ENCODE measurements at regions not wholly inside any gene's neighbourhood (a gene's known extent, or its start where the extent isn't known, plus 50 kb on each side); places are given as distances from the start of the nearest gene placed in this dataset.

DNA sequence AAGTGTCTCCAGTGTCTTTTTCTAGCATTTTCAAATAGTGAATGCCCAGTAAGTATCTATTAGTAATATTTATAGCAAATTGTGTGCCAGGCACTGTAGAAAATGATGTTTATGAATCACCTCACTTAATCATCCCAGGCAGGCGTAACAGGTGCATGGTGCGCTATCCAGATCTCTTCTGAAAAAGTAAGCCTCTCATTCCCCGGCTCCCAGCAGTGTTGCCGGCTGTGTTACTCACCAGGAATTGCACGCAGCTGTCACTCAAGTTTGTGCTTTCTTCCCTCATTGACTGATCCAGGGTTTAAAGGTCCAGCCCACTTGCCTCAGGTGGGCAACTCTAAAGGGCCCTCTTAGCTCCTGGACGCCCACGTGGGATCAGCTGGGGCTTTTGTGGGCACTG, 173.8 kb upstream of the RASSF8 start:
- no peak for DNase-seq (ENCODE audit: low read depth)
- TF ChIP-seq, protein P1, sequence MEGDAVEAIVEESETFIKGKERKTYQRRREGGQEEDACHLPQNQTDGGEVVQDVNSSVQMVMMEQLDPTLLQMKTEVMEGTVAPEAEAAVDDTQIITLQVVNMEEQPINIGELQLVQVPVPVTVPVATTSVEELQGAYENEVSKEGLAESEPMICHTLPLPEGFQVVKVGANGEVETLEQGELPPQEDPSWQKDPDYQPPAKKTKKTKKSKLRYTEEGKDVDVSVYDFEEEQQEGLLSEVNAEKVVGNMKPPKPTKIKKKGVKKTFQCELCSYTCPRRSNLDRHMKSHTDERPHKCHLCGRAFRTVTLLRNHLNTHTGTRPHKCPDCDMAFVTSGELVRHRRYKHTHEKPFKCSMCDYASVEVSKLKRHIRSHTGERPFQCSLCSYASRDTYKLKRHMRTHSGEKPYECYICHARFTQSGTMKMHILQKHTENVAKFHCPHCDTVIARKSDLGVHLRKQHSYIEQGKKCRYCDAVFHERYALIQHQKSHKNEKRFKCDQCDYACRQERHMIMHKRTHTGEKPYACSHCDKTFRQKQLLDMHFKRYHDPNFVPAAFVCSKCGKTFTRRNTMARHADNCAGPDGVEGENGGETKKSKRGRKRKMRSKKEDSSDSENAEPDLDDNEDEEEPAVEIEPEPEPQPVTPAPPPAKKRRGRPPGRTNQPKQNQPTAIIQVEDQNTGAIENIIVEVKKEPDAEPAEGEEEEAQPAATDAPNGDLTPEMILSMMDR (IDR thresholded peaks at IDR 0.05; ENCODE audit: low read length, missing control alignments) = no peak
- H3K4me3 ChIP-seq (replicated peaks; ENCODE audit: low read depth, low read length) = no peak overlapping the region

DNA sequence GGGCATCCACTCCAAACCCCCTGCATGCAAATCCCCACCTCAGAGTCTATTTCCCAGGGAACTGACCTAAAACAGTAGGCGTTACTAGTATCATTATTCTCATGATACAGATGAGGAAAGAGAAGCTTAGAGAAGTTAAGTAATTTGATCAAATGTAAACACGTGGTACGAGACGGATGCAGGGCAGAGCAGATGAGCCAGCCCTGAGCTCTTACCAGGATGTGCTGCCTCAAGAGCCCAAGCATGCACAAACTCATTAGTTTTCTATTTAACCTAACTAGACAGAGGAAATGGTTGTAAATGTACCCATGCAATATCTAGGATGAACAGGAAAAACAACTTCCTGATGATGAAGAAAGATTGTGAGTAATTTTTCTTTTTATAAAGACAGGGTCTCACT, 173.3 kb upstream of the RASSF8 start:
- TF ChIP-seq, protein P1 (IDR thresholded peaks at IDR 0.05; ENCODE audit: low read length, missing control alignments) = no peak
- H3K4me3 ChIP-seq (replicated peaks; ENCODE audit: low read depth, low read length) = no peak overlapping the region
- DNase-seq (ENCODE audit: low read depth) = no peak

DNA sequence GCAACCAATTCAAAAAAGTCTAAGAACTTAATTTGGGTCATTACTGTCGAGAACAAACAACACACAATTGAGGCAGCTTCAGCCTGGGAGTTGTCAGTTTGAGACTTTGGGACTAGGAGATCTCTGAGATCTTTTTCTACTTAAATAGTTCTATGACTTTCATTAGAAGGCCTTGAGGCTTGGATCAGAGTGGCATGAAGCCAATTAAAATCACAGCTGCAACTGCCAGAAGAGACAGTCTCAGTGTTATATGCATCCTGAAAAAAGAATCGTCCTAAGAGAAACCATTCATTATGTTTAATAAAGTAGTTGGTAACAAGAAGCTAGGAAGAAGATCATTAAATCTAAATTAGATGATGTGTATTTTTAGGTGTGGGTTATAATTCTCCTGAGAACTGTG, 170.8 kb upstream of the RASSF8 start:
- TF ChIP-seq, protein P1 (IDR thresholded peaks at IDR 0.05; ENCODE audit: low read length, missing control alignments) = no peak
- no peak overlapping the region for H3K4me3 ChIP-seq (replicated peaks; ENCODE audit: low read depth, low read length)
- DNase-seq (ENCODE audit: low read depth) = no peak

DNA sequence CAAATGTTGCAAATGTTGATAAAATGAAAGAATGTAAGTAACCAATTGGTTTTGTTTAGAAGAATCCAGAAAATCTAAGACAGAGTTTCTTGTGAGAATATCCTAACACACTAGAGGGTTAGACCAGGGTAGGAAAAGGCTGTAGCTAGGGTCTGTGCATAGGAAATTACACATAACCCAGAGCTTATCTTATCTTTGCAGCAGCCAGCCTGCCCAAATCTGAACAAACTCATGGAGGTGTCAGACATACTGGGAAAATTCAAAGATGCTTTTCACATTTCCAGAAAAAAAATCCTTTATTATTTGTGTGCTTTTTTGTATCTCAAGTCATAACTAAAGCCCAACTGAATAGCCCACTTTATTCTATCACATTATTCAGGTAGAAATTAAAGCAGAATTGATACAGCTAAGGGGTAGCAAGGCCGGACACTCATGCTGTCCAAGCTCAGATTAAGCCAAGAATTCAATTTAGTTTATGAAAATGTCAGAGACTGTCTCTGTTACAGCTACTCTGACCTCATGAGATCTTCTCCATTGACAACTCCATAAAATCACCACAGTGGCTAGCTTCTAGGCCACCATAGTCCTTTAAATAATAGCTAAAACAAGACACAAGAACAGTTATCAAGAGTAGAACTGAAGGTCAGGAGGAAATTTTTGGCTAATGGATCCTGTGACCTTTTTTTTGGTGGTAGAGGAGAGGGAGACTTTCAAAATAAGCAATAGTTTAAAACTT, 169.6 kb upstream of the RASSF8 start:
- TF ChIP-seq, protein P1 (IDR thresholded peaks at IDR 0.05; ENCODE audit: low read length, missing control alignments) = no peak
- DNase-seq (ENCODE audit: low read depth) = peak; percentile 32

DNA sequence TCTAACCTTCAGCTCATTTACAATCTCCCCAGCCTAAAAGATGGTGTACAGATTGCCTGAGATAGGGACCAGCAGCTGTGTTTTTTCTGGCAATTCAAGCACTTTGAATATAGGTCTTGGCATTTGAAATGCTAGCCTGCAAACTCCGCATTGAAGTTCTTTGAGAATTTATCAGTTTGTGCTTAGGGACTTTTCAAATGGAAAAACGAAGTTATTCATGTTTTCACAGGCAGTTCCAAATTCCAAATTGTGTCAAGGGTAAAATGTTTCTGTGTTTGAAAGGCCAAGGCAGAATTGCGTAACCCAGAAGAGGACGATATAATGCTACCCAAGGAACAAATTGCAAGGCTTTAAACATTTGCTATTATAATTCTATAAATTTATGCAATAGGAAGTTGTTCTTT, 168.9 kb upstream of the RASSF8 start:
- TF ChIP-seq, protein P1 (IDR thresholded peaks at IDR 0.05; ENCODE audit: low read length, missing control alignments) = no peak
- peak; percentile 84 for DNase-seq (ENCODE audit: low read depth)
- H3K4me3 ChIP-seq (replicated peaks; ENCODE audit: low read depth, low read length) = no peak overlapping the region

More for the DNA sequence above, 169.6 kb upstream of the RASSF8 start:
- no peak overlapping the region for H3K4me3 ChIP-seq (replicated peaks; ENCODE audit: low read depth, low read length)

DNA sequence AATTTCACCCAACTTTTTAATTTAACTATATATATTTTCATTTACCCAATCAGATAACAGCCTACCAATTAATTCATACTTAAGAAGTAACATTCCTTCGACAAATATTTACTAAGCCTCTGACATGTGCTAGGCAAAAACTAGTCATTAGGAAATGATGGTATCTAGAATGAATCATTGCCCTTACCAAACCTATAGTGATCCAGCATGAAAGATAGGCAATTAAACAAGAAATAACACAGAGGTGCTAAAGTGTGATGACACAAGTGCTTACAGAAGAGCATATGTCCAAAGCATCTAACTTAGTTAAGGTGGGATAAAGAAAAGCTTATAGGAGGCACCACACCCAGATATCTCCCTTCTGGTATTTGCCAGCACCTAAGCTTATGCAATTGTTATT, 166.5 kb upstream of the RASSF8 start:
- TF ChIP-seq, protein P1 (IDR thresholded peaks at IDR 0.05; ENCODE audit: low read length, missing control alignments) = no peak
- H3K4me3 ChIP-seq (replicated peaks; ENCODE audit: low read depth, low read length) = no peak overlapping the region
- no peak for DNase-seq (ENCODE audit: low read depth)

DNA sequence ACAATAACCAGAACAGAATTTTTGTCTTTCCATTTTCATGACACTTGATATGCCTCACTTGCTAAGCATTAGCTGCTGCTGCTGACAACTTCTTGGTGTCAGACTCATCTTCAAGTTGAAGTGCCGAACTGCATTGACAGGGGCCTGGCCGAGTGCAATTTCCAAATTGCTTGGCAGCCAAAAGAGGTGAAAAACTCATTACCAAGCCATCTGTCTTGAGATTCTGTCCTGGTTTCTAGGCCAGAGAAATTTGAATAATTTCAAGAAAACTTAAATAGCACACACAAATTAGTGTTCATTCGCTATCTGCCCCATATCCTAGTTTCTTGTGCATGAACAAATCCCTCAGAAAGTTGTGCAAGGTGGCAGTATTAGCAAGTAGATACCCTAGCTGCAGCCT, 165.3 kb upstream of the RASSF8 start:
- TF ChIP-seq, protein P1 (IDR thresholded peaks at IDR 0.05; ENCODE audit: low read length, missing control alignments) = no peak
- no peak for DNase-seq (ENCODE audit: low read depth)
- no peak overlapping the region for H3K4me3 ChIP-seq (replicated peaks; ENCODE audit: low read depth, low read length)

Data from fibroblast of pulmonary artery (primary cell).